NCI-H82 (cell line): ENCODE measurements at regions not wholly inside any gene's neighbourhood (a gene's known extent, or its start where the extent isn't known, plus 50 kb on each side); places are given as distances from the start of the nearest gene placed in this dataset.
A peak's percentile ranks its signal among the peaks of the same experiment; 100 is the strongest.

ENCODE experiments used
- DNase-seq: peaks from one replicate; lab custom pipeline; 2025; lab: John Stamatoyannopoulos, UW

- no peak for DNase-seq
These were observed 440.9 kb downstream of the BTBD3 start for GRCh38 chr20:12358655-12359009.

DNA sequence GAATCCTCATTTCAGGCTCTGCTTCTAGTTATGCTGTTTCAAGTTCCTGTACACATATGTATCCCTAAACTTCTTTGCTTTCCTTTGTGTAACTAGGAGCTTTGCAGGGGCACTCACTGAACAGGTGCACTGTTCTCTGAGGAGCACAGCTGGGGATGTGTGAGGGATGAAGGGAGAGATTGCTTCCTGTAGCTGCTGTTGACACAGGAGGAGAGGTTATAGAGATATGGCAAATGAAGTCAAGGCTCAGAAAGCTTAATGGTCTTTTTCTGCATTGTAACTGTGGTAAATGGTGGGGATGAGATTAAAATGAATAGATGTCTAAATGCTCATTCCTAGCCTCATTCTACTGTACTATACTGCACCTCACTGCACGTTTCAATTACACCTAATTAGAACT is 454.3 kb downstream of the BTBD3 start:
- no peak for DNase-seq

DNA sequence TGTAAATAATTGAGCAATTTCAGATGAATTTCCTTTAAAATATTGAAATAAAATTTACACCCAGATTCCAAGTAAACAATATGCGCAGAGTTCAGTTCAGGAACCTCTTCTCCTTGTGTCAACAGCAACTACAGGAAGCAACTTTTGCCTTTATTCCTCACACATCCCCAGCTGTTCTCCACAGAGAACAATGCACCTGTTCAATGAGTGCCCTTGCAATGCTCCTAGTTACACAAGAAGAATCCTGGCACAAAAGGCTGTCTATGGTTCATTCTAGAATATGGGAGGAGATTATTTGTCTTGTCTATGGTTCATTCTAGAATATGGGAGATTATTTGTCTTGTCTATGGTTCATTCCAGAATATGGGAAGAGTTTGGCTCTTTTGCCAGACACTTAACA is 454.9 kb downstream of the BTBD3 start:
- no peak for DNase-seq

DNA sequence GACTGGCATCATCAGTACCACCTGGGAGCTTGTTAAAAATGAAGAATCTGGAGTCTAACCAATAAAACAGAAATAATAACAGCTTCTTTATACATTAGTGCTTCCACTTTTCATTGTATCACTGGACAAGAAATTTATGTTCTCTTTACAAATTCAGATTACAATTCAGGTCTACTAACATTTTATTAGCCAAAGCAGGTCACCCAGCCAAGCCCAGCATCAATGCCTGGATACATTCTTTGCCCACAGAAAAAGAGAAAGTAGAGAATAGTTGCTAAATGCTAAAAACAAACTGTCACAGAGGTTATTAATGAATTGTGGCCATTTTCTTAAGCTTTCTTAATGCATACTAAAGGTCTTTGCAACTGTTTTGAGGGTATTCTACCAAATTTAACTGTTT is 458.3 kb downstream of the BTBD3 start:
- no peak for DNase-seq

GRCh38 chr20:12383821-12384220 is 466.1 kb downstream of the BTBD3 start:
- DNase-seq, result no peak

- no peak for DNase-seq
These were observed 469.1 kb downstream of the BTBD3 start for GRCh38 chr20:12386821-12387220.

GRCh38 chr20:12391099-12391498 is 473.4 kb downstream of the BTBD3 start:
- no peak for DNase-seq

- peak; percentile 42 for DNase-seq
These were observed 477.1 kb downstream of the BTBD3 start for GRCh38 chr20:12394786-12395185.

GRCh38 chr20:12395353-12395752 is 477.7 kb downstream of the BTBD3 start:
- DNase-seq, result no peak

DNA sequence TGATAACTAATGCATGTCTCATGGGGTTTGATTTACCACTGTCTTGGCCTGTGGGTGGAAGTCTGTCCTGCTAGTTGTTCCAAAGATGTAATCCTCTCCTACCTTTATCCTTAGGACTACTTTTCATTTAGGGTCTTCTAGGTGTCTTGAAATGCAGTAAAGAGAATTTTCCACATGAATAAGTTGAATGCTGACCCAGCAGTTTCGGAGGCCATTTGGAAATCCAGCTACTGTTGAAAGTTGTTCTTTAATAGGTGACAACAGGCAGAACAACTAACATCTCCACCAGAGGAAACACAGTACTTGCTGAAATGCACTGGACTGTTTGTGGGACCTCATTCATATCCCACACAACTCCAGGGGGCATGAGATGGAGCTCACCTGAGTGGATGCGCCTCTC is 478.1 kb downstream of the BTBD3 start:
- no peak for DNase-seq

- no peak for DNase-seq
These were observed 481.6 kb downstream of the BTBD3 start for GRCh38 chr20:12399110-12399836.

- DNase-seq, result no peak
These were observed 487.2 kb downstream of the BTBD3 start for GRCh38 chr20:12404941-12405340.

DNA sequence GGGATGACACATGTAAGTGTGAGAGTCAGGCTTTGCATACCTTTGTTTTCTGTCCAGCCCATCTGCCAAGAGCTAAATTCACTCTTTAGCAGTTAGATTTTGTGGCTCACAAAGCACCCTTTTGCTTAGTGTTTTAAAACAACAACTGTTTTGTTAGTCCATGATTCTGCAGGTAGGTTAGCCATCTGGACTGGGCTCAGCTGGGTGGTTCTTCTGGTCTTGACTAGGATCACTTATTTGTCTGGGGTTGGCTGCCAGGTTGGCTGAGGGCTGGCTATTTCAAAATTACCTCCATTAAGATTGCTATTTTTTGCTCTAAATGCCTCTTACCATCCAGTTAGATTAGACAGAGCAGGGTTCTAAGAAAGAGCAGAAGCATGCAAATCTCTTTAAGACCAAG is 489.3 kb downstream of the BTBD3 start:
- DNase-seq, result no peak

GRCh38 chr20:12409501-12409900 is 491.8 kb downstream of the BTBD3 start:
- DNase-seq, result no peak

GRCh38 chr20:12410783-12411182 is 493.1 kb downstream of the BTBD3 start:
- no peak for DNase-seq

DNA sequence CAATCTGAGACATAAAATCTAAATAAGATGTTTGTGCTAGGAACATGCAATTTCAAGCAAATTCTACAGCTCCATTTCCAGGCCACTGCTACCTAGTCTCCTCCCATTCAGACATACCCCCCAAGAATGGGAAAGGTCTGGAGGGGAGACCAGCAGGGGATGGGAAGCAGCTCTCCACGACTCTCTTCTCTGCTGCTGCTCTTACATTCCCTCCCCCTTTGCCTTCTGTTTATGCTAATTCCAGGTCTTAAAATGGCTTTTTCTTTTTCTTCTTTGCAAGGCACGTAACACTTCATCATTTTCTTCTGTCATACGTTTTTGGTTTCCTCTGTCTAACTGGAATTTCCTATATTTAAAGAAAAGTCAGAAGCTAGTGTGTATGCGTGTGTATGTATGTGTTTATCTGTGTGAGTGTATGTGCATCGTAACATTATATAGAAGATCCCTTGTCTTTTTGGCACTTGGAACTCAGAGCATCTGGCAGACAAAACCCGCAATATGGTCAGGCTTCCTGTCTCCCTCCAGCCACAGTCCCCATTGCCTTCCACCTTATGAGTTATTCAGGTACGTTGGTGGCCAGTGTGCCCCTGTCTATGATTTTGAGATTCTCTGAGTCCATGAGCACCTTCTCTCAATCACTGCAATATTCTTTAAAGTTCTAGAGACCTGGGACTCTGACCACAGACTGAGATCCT is 493.7 kb downstream of the BTBD3 start:
- no peak for DNase-seq

- no peak for DNase-seq
These were observed 495.4 kb downstream of the BTBD3 start for GRCh38 chr20:12413116-12413515.

GRCh38 chr20:12414446-12415274 is 497.0 kb downstream of the BTBD3 start:
- peak; percentile 69 for DNase-seq

DNA sequence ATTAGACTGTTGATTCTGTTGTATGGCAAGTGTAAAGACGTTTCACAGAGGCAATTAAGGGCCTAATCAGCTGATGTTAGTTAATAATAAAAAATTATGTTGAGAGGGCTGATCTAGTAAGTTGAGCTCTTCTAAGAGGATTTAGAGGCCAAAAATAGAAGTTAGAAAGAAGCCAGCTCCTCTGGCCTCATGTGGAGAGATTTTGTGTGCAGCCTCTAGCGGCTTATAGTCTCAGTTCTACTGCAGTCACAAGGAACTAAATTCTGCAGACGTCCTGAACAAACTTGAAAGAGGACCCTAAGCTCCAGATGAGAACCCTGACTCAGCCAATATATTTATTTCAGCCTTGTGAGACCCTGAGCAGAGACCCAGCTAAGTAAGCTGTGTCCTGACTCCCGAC is 498.6 kb downstream of the BTBD3 start:
- DNase-seq, result peak; percentile 80

DNA sequence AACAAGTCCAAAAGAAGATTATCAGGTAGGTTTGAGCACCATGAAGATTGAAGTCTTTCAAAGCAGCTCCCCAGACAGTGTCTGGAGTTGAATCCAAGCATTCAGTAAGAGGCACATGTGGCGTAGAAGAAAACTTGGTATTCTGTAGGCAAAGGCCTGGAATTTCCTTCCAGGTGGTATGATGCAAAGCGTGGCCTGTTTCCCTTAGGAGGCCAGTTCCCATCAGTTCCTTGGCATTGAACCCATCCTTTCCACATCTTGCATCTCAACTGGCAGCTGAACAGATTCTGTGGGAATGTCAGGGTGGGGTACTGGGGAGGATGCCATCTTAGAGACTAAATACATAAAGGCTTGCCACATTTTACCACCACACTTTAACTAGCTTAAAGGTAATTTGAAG is 516.0 kb downstream of the BTBD3 start:
- no peak for DNase-seq

GRCh38 chr20:12434672-12435071 is 517.0 kb downstream of the BTBD3 start:
- DNase-seq, result no peak

DNA sequence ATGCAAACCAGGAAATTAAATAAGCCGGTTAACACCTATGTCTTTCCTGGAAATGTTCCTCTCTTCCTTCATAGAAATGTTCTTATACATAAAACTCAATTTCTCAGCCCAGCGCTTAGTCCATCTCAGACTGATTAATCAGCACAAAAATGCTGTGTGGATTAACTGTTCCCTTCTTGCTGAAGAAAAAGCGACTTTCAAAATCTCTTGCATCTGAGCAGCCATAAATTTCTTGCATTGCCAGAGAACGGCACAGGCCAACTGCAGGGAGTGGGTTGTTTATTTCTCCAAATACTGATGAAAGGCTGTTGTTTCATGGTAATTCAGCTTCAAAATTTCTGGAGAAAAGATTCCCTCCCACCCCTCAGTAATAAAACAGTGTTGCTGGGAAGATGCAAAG is 517.6 kb downstream of the BTBD3 start:
- DNase-seq, result no peak

GRCh38 chr20:12453711-12454110 is 536.0 kb downstream of the BTBD3 start:
- DNase-seq, result no peak
